Motor neuron (in vitro differentiated cells): ENCODE measurements at regions not wholly inside any gene's neighbourhood (a gene's known extent, or its start where the extent isn't known, plus 50 kb on each side); places are given as distances from the start of the nearest gene placed in this dataset.
"Not testable (repeated sequence)": the region's sequence is repeated elsewhere in the genome, so short reads cannot be mapped to it uniquely, and the experiment has no call there.

Source experiments
- ATAC-seq, 8 experiments: fragments of 200-7000 bp; cut with Tn5 transposase; replicated peaks in 6 of 8; 2 replicates each; pipeline ENCODE4 v1.8.0; 2021; ENCODE audit warnings: mild to moderate bottlenecking in 8 of 8, moderate library complexity in 8 of 8
- H3K27ac ChIP-seq, 2 donors: fragments of 250-450 bp; sonication (Bioruptor Pico); 2 replicates each; pipeline ENCODE4 v1.9.0; 2021; ENCODE audit warnings: antibody characterized with exemption in 2 of 2, mild to moderate bottlenecking in 2 of 2, moderate library complexity in 1 of 2
- H3K4me1 ChIP-seq, 2 donors: fragments of 250-450 bp; sonication (Bioruptor Pico); replicated peaks in 1 of 2; 2 replicates each; pipeline ENCODE4 v1.6.1; 2021; ENCODE audit warnings: antibody characterized with exemption in 2 of 2, mild to moderate bottlenecking in 2 of 2, moderate library complexity in 1 of 2
- H3K4me3 ChIP-seq, 5 donors: fragments of 250-450 bp; sonication (Bioruptor Pico); 2 replicates each; pipeline ENCODE4 v1.9.0; 2021; ENCODE audit warnings: antibody characterized with exemption in 5 of 5, mild to moderate bottlenecking in 5 of 5, moderate library complexity in 4 of 5
- WGBS, 10 experiments: fragments of 450-650 bp; shearing (Covaris generic); methylation state at CpG; one replicate each; pipeline ENCODE4 v1.0.0; 2022; 5-methylcytosine and 5-hydroxymethylcytosine counted together
- in situ Hi-C, 9 experiments: fragments of 400-800 bp; cut with MboI; loops; one replicate each; pipeline ENCODE4 v1.15.0; 2021; ENCODE audit warnings: low sequenced_read_pairs in 9 of 9, low pct_unique_long_range_greater_than_20kb in 2 of 9; ENCODE audit not compliant: unreplicated experiment in 9 of 9

DNA sequence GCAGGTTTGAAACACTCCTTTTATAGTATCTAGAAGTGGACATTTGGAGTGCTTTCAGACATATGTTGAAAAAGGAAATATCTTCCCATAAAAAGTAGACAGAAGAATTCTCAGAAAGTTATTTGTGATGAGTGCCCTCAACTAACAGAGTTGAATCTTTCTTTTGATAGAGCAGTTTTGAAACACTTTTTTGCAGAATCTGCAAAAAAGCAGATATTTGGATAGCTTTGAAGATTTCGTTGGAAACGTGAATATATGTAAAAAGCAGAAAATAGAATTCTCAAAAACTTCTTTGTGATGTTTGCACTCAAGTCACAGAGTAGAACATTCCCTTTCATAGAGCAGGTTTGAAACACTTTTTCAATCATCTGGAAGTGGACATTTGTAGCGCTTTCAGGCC is 676.4 kb upstream of the ZNF337 start:
- H3K27ac ChIP-seq, H3K4me1 ChIP-seq, in situ Hi-C loops, ATAC-seq, H3K4me3 ChIP-seq: not testable (repeated sequence)
- WGBS, 10 experiments, result 20 to 91% (median 65%) methylated on average over 2 to 3 of the region's 3 CpGs

DNA sequence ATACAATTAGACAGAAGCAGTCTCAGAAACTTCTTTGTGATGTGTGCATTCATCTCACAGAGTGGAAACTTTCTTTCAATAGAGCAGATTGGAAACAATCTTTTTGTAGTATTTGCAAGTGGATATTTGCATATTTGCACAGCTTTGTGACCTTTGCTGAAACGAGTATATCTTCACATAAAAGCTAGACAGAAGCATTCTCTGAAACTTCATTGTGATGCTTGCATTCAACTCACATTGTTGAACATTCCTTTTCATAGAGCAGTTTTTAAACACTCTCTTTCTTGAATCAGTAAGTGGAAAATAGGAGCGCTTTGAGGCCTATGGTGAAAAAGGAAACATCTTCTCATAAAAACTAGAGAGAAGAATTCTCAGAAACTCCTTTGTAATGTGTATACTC is 657.9 kb upstream of the ZNF337 start:
- no peak overlapping the region for H3K27ac ChIP-seq
- 44 to 90% (median 55%) methylated on average over 2 of the region's 2 CpGs; no CpG with 5 or more reads in 2 of the 10 experiments for whole genome bisulfite sequencing, 10 experiments
- in situ Hi-C loops, result no loop called here
- peak in 1 of 8 experiments; percentile 27 for ATAC-seq
- H3K4me1 ChIP-seq, result no peaks in the 10 kb centered on the region
- no peak overlapping the region for H3K4me3 ChIP-seq

DNA sequence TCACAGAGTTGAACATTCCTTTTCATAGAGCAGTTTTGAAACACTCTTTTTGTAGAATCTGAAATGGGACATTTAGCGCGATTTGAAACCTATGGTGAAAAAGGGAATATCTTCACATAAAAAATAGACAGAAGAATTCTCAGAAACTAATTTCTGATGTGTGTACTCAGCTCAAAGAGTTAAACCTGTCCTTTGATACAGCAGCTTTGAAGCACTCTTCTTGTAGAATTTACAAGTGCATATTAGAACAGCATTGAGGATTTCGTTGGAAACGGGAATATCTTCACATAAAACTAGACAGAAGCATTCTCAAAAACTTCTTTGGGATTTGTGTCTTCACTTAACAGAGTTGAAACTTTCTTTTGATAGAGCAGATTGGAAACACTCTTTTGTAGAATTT is 650.7 kb upstream of the ZNF337 start:
- H3K27ac ChIP-seq, result no peak overlapping the region
- H3K4me3 ChIP-seq, result no peak overlapping the region
- 77 to 100% (median 92%) methylated on average over 1 to 4 of the region's 4 CpGs for WGBS, 10 experiments
- ATAC-seq, result no peak
- in situ Hi-C loops, result no loop called here
- no peaks in the 10 kb centered on the region for H3K4me1 ChIP-seq

DNA sequence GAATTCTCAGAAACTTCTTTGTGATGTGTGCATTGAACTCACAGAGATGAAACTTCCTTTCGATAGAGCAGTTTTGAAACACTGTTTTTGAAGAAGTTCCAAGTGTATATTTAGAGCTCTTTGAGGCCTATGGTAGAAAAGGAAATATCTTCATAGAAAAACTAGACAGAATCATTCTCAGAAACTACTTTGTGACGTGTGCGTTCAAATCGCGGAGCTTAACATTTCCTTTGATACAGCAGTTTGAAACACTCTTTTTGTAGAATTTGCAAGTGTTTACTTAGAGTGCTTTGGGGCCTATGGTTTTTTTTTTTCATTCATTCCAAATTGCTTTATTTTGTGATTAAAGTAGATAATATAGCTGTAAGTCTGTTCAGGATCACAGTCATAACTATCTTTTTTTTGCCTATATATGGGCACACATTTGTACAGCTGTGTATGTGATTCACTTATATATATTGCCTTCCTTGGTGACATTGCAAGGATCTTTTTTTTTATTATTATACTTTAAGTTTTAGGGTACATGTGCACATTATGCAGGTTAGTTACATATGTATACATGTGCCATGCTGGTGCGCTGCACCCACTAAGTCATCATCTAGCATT is 643.9 kb upstream of the ZNF337 start:
- in situ Hi-C loops, H3K4me1 ChIP-seq, H3K27ac ChIP-seq, H3K4me3 ChIP-seq, ATAC-seq: not testable (repeated sequence)
- WGBS, 10 experiments, result 66 to 100% (median 91%) methylated on average over 1 to 5 of the region's 6 CpGs; no CpG with 5 or more reads in 2 of the 10 experiments

DNA sequence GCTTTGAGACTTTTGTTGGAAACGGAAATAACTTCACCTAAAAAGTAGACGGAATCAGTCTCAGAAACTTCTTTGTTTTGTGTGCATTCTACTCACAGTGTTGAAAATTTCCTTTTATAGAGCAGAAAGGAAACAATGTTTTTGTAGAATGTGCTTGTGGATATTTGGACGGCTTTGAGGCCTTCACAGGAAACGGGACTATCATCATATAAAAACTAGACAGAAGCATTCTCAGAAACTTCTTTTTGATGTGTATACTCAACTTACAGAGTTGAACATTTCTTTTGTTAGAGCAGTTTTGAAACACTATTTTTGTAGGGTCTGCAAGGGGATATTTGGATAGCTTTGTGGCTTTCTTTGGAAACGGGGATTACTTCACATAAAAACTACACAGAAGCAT is 627.5 kb upstream of the ZNF337 start:
- no peak overlapping the region for H3K27ac ChIP-seq
- ATAC-seq, result no peak
- in situ Hi-C loops, result no loop called here
- no peaks in the 10 kb centered on the region for H3K4me1 ChIP-seq
- 46 to 97% (median 76%) methylated on average over 1 to 5 of the region's 5 CpGs for WGBS, 10 experiments
- no peak overlapping the region for H3K4me3 ChIP-seq

DNA sequence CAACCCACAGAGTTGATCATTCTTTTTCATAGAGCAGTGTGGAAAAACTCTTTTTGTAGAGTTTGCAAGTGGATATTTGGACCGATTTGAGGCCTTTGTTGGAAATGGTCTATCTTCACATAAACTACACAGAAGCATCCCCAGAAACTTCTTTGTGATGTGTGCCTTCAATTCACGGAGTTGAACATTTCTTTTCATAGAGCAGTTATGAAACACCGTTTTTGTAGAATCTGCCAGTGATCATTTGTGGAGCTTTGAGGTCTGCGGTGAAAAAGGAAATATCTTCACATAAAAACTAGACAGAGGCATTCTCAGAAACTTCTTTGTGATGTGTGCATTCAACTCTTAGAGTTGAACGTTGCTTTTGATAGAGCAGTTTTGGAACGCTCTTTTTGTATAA is 618.4 kb upstream of the ZNF337 start:
- Histone ChIP-seq H3K27ac (no peak overlapping the region), H3K4me3 (no peak overlapping the region), H3K4me1 (no peaks in the 10 kb centered on the region)
- WGBS, 10 experiments, result 47 to 89% (median 76%) methylated on average over 2 to 6 of the region's 6 CpGs; no CpG with 5 or more reads in 1 of the 10 experiments
- in situ Hi-C loops, result no loop called here
- no peak for ATAC-seq

DNA sequence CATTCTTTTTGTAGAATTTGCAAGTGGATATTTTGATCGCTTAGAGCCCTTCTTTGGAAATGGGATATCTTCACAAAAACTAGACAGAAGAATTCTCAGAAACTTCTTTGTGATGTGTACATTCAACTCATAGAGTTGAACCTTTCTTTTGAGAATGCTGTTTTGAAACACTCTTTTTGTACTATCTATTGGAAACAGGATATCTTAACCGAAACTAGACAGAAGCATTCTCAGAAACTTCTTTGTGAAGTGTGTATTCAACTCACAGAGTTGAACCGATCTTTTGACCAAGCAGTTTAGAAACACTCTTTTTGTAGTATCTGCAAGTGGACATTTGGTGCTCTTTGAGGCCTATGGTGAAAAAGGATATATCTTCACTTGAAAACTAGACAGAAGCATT is 613.1 kb upstream of the ZNF337 start:
- ATAC-seq, H3K4me1 ChIP-seq, in situ Hi-C loops, H3K4me3 ChIP-seq, H3K27ac ChIP-seq: not testable (repeated sequence)
- WGBS, 10 experiments, result 60 to 100% (median 100%) methylated on average over 1 to 2 of the region's 3 CpGs; no CpG with 5 or more reads in 1 of the 10 experiments

DNA sequence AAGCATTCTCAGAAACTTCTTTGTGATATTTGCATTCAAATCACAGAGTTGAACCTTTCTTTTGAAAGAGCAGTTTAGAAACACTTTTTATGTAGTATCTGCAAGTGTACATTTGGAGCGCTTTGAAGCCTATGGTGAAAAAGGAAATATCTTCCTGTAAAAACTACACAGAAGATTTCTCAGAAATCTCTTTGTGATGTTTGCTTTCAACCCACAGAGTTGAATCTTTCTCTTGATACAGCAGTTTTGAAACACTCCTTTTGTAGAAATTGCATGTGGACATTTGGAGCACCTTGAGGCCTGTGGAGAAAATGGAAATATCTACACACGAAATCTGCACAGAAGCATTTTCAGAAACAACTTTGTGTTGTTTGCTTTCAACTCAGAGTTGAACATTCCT is 612.3 kb upstream of the ZNF337 start:
- no peak overlapping the region for H3K4me3 ChIP-seq
- H3K4me1 ChIP-seq, result no peaks in the 10 kb centered on the region
- ATAC-seq, result no peak
- H3K27ac ChIP-seq, result no peak overlapping the region
- in situ Hi-C loops, result no loop called here
- WGBS, 10 experiments, result 25 to 100% (median 73%) methylated on average over 1 to 2 of the region's 2 CpGs

DNA sequence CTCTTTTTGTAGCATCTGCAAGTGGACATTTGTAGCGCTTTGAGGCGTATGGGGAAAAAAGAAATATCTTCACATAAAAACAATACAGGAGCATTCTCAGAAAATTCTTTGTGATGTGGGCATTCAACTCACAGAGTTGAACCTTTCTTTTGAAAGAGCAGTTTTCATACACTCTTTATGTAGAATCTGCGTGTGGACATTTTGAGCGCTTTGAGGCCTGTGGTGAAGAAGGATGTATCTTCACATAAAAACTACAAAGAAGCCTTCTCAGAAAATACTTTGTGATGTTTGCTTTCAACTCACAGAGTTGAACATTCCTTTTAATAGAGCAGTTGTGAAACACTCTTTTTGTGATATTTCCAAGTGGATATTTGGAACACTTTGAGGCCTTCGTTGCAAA is 598.4 kb upstream of the ZNF337 start:
- in situ Hi-C loops, result no loop called here
- no peak overlapping the region for H3K4me3 ChIP-seq
- no peak for ATAC-seq
- WGBS, 10 experiments, result 75 to 100% (median 93%) methylated on average over 1 to 5 of the region's 5 CpGs
- no peak overlapping the region for H3K27ac ChIP-seq
- H3K4me1 ChIP-seq, result no peaks in the 10 kb centered on the region

DNA sequence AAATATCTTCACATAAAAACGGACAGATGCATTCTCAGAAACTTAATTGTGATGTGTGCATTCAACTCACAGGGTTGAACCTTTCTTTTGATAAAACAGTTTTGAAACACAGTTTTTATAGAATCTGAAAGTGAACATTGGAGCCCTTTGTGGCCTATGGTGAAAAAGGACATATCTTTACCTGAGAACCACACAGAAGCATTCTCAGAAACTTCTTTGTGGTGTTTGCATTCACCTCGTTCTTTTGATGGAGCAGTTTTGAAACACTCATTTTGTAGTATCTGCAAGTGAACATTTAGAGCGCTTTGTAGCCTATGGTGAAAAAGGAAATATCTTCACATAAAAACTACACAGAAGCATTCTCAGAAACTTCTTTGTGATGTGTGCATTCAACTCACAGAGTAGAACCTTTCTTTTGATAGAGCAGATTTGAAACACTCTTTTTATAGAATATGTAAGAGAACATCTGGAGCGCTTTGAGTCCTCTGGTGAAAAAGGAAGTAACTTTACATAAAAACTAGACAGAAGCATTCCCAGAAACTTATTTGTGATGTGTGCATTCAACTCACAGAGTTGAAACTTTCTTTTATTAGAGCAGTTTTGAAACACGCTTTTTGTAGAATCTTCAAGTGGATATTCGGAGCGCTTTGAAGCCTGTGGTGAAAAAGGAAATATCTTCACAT is 591.9 kb upstream of the ZNF337 start:
- ATAC-seq, H3K27ac ChIP-seq, H3K4me3 ChIP-seq, H3K4me1 ChIP-seq, in situ Hi-C loops: not testable (repeated sequence)
- whole genome bisulfite sequencing, 10 experiments, result 65 to 100% (median 83%) methylated on average over 3 to 7 of the region's 7 CpGs

DNA sequence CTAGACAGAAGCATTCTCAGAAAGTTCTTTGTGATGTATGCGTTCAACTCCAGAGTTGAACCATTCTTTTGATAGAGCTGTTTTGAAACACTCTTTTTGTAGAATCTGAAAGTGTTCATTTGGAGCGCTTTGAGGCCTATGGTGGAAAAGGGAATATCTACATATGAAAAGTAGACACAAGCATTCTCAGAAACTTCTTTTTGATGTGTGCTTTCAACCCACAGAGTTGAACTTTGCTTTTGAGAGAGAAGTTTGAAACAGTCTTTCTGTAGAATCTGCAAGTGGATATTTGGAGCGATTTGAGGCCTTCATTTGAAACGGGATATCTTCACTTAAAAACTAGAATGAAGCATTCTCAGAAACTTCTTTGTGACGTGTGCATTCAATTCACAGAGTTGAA is 582.6 kb upstream of the ZNF337 start:
- H3K4me3 ChIP-seq, result no peak overlapping the region
- ATAC-seq, result no peak
- WGBS, 10 experiments, result 54 to 100% (median 82%) methylated on average over 1 to 5 of the region's 5 CpGs
- no peaks in the 10 kb centered on the region for H3K4me1 ChIP-seq
- in situ Hi-C loops, result no loop called here
- H3K27ac ChIP-seq, result no peak overlapping the region

DNA sequence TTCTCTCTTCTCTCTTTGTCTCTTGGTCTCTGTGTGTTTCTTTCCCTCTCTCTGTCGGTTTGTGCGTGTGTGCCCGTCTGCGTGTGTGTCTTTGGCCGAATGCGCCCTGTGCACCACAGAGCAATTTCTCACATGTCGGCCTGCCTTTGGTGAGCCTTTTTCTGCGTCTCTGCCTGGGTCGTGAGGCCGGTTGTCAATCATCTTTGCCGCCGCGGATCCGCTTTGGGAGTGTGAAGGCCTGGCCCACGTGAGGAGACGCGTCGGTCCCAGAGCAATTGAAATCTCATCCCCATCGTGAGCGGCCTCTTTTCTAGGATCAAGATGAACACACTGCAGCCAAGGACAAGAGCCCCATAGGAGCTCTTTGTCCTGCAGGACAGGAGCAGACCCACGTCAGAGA is 580.7 kb upstream of the ZNF337 start:
- H3K27ac ChIP-seq, result no peak overlapping the region
- in situ Hi-C loops, result no loop called here
- H3K4me3 ChIP-seq, result no peak overlapping the region
- no peaks in the 10 kb centered on the region for H3K4me1 ChIP-seq
- ATAC-seq, result no peak
- WGBS, 10 experiments, result 35 to 90% (median 89%) methylated on average over 5 to 8 of the region's 21 CpGs; no CpG with 5 or more reads in 7 of the 10 experiments

DNA sequence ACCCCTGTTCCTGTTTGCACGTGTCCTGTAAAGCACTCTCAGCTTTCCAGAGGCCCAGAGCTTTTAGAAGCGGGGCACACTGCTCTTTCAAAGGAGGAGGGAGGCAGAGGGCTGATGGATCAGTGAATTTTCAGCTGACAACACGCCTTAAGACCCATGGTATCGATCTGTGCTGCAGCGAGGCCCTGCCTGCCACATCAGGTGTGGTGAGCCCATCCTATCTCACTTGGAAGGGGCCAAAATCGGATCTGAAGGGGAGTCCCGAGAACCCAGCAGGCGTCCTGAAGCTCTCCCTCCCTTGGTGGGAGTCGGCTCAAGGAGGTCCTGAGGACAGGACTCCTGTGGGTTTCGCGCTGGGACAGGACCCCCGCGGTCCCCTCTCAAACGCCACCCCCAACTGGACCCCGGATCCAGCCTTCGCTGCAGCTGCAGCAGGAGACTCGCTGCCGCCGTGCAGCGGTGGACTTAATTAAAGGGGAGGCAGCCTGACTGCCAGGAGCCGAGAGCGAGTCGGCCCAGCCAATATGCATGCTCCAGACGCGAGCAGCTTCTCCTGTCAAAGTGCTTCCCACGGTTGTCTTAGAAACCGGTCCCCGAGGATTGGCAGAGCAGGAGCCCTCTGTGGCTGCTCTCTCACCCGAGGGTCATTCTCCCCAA is 580.0 kb upstream of the ZNF337 start:
- H3K27ac ChIP-seq, result no peak overlapping the region
- 9 to 63% (median 30%) methylated on average over 1 to 6 of the region's 29 CpGs; no CpG with 5 or more reads in 5 of the 10 experiments for WGBS, 10 experiments
- no peaks in the 10 kb centered on the region for H3K4me1 ChIP-seq
- ATAC-seq, result peak; percentile 39 to 99 (median 88)
- H3K4me3 ChIP-seq, result peak overlapping the region in 1 of 5 donors; percentile 6
- in situ Hi-C loops, result no loop called here
